ENCODE measurements at regions not wholly inside any gene's neighbourhood (a gene's known extent, or its start where the extent isn't known, plus 50 kb on each side); places are given as distances from the start of the nearest gene placed in this dataset.
"Not testable (repeated sequence)": the region's sequence is repeated elsewhere in the genome, so short reads cannot be mapped to it uniquely, and the experiment has no call there.

GRCh38 chr2:16907645-16908282, 242.1 kb upstream of the CYRIA start:
- Histone ChIP-seq H3K79me2 (ENCODE audit: insufficient read depth, low read length) (no peaks in the 10 kb centered on the region), H3K14ac (ENCODE audit: insufficient read depth, low read length) (no peak overlapping the region), H3K23me2 (ENCODE audit: insufficient read length, low read depth, low read length, poor library complexity, severe bottlenecking) (no peaks in the 10 kb centered on the region), H4K5ac (ENCODE audit: insufficient read length, low read depth, low read length) (no peak overlapping the region), H2BK12ac (ENCODE audit: insufficient read length, low read depth, low read length) (no peak overlapping the region), H3K79me1 (ENCODE audit: insufficient read depth, low read depth, low read length, poor library complexity, severe bottlenecking) (no peaks in the 10 kb centered on the region), H2BK120ac (ENCODE audit: low read depth, low read length, poor library complexity, severe bottlenecking) (no peak overlapping the region), H3K4me1 (ENCODE audit: insufficient read depth, low read length) (no peaks in the 10 kb centered on the region), H3K27ac (ENCODE audit: insufficient read length, low read depth, low read length) (no peak overlapping the region), H4K8ac (replicated peaks; ENCODE audit: insufficient read length, low read depth, low read length) (no peak overlapping the region), H3K9ac (ENCODE audit: extremely low read depth, insufficient read length, low read length) (no peak overlapping the region), H3K18ac (ENCODE audit: insufficient read length, low read depth, low read length) (no peak overlapping the region), H3K23ac (ENCODE audit: insufficient read length, low read depth, low read length) (no peak overlapping the region), H3K4ac (ENCODE audit: low read depth, low read length) (no peak overlapping the region), H3K4me2 (ENCODE audit: insufficient read depth, insufficient read length, low read length) (no peak overlapping the region), H3K27me3 (ENCODE audit: insufficient read depth, low read length) (no peaks in the 10 kb centered on the region), H3K56ac (ENCODE audit: insufficient read length, low read depth, low read length) (no peak overlapping the region), H2AK5ac (ENCODE audit: insufficient read length, low read length) (no peak overlapping the region), H3K9me3 (ENCODE audit: control insufficient read depth, low read depth, low read length) (no peaks in the 10 kb centered on the region), H2BK5ac (ENCODE audit: insufficient read length, low read length) (no peak overlapping the region), H2AFZ (ENCODE audit: low read length) (no peak overlapping the region), H2BK20ac (ENCODE audit: low read depth, low read length, poor library complexity, severe bottlenecking) (no peak overlapping the region), H2BK15ac (ENCODE audit: low read depth, low read length) (no peak overlapping the region), H4K20me1 (ENCODE audit: control insufficient read depth, insufficient read depth, insufficient read length) (no peaks in the 10 kb centered on the region), H4K91ac (ENCODE audit: insufficient read length, low read depth, low read length) (no peak overlapping the region), H3T11ph (ENCODE audit: low read length) (no peak overlapping the region)
- no CpG with 5 or more reads among the region's 3 CpGs for WGBS (ENCODE audit: extremely low coverage, insufficient read length, low lambda C conversion rate)
- Mint-ChIP-seq H3K27ac (no peak overlapping the region), H3K27me3 (ENCODE audit: low read depth) (peaks cover 2% of the 10 kb centered on the region; the same call in 1 of the 2 replicates), H3K4me3 (no peak overlapping the region), H3K4me1 (no peaks in the 10 kb centered on the region), H3K9me3 (no peaks in the 10 kb centered on the region), H3K36me3 (ENCODE audit: insufficient read depth in 1 of 3, low read depth in 3 of 3) (no peaks in the 10 kb centered on the region)
- DNase-seq: no peak
- TF ChIP-seq CTCF (conservative IDR thresholded peaks at IDR 0.05): no peak

- not testable (repeated sequence) for H3K23me2 ChIP-seq (ENCODE audit: insufficient read length, low read depth, low read length, poor library complexity, severe bottlenecking); H4K20me1 ChIP-seq (ENCODE audit: control insufficient read depth, insufficient read depth, insufficient read length); H3T11ph ChIP-seq (ENCODE audit: low read length); H2BK12ac ChIP-seq (ENCODE audit: insufficient read length, low read depth, low read length); H4K91ac ChIP-seq (ENCODE audit: insufficient read length, low read depth, low read length); H3K4me1 ChIP-seq (ENCODE audit: insufficient read depth, low read length); H2BK120ac ChIP-seq (ENCODE audit: low read depth, low read length, poor library complexity, severe bottlenecking); H3K27ac Mint-ChIP-seq; H3K27me3 ChIP-seq (ENCODE audit: insufficient read depth, low read length); H2AK5ac ChIP-seq (ENCODE audit: insufficient read length, low read length); H3K27ac ChIP-seq (ENCODE audit: insufficient read length, low read depth, low read length); H3K23ac ChIP-seq (ENCODE audit: insufficient read length, low read depth, low read length); H3K4me2 ChIP-seq (ENCODE audit: insufficient read depth, insufficient read length, low read length); H2BK15ac ChIP-seq (ENCODE audit: low read depth, low read length); H3K56ac ChIP-seq (ENCODE audit: insufficient read length, low read depth, low read length); H4K5ac ChIP-seq (ENCODE audit: insufficient read length, low read depth, low read length); H2AFZ ChIP-seq (ENCODE audit: low read length); H3K79me2 ChIP-seq (ENCODE audit: insufficient read depth, low read length); DNase-seq; H3K18ac ChIP-seq (ENCODE audit: insufficient read length, low read depth, low read length); H2BK5ac ChIP-seq (ENCODE audit: insufficient read length, low read length); H3K79me1 ChIP-seq (ENCODE audit: insufficient read depth, low read depth, low read length, poor library complexity, severe bottlenecking); H3K9me3 Mint-ChIP-seq; H4K8ac ChIP-seq (replicated peaks; ENCODE audit: insufficient read length, low read depth, low read length); H3K4ac ChIP-seq (ENCODE audit: low read depth, low read length); H3K14ac ChIP-seq (ENCODE audit: insufficient read depth, low read length); H3K4me3 Mint-ChIP-seq; H3K36me3 Mint-ChIP-seq (ENCODE audit: insufficient read depth in 1 of 3, low read depth in 3 of 3); H3K4me1 Mint-ChIP-seq; H3K9me3 ChIP-seq (ENCODE audit: control insufficient read depth, low read depth, low read length); H3K9ac ChIP-seq (ENCODE audit: extremely low read depth, insufficient read length, low read length); H3K27me3 Mint-ChIP-seq (ENCODE audit: low read depth); H2BK20ac ChIP-seq (ENCODE audit: low read depth, low read length, poor library complexity, severe bottlenecking)
- WGBS (ENCODE audit: extremely low coverage, insufficient read length, low lambda C conversion rate): no CpG with 5 or more reads among the region's 5 CpGs
Observed at GRCh38 chr2:16905325-16905724, 239.7 kb upstream of the CYRIA start.

All from H9 (cell line).